GM19463 (cell line): ENCODE measurements at regions not wholly inside any gene's neighbourhood (a gene's known extent, or its start where the extent isn't known, plus 50 kb on each side); places are given as distances from the start of the nearest gene placed in this dataset.

Source experiments
- ATAC-seq: cut with Tn5 transposase; IDR thresholded peaks from one replicate; pipeline ENCODE4 v1.9.1; 2021; ENCODE audit warnings: mild to moderate bottlenecking, moderate library complexity; ENCODE audit not compliant: unreplicated experiment

GRCh38 chr1:4086085-4086850 lies 186.2 kb upstream of the C1orf174 start:
- ATAC-seq = no peak

GRCh38 chr1:4086921-4087320 lies 186.8 kb upstream of the C1orf174 start:
- no peak for ATAC-seq

GRCh38 chr1:4087530-4088420 lies 187.7 kb upstream of the C1orf174 start:
- no peak for ATAC-seq

- no peak for ATAC-seq
These were observed 188.6 kb upstream of the C1orf174 start for GRCh38 chr1:4088676-4089075.

GRCh38 chr1:4089421-4090175 lies 189.5 kb upstream of the C1orf174 start:
- ATAC-seq = no peak

GRCh38 chr1:4090556-4090955 lies 190.5 kb upstream of the C1orf174 start:
- no peak for ATAC-seq

- ATAC-seq = no peak
These were observed 191.0 kb upstream of the C1orf174 start for GRCh38 chr1:4090976-4091660.

- no peak for ATAC-seq
These were observed 191.9 kb upstream of the C1orf174 start for GRCh38 chr1:4091996-4092395.

GRCh38 chr1:4093856-4094565 lies 193.9 kb upstream of the C1orf174 start:
- ATAC-seq = no peak

GRCh38 chr1:4095433-4095971 lies 195.4 kb upstream of the C1orf174 start:
- no peak for ATAC-seq

- ATAC-seq = no peak
These were observed 201.5 kb upstream of the C1orf174 start for GRCh38 chr1:4101459-4102161.

- no peak for ATAC-seq
These were observed 205.3 kb upstream of the C1orf174 start for GRCh38 chr1:4105300-4105880.

GRCh38 chr1:4106731-4107130 lies 206.7 kb upstream of the C1orf174 start:
- ATAC-seq = no peak

- no peak for ATAC-seq
These were observed 207.2 kb upstream of the C1orf174 start for GRCh38 chr1:4107291-4107690.

- no peak for ATAC-seq
These were observed 208.3 kb upstream of the C1orf174 start for GRCh38 chr1:4108331-4108730.

- ATAC-seq = no peak
These were observed 208.9 kb upstream of the C1orf174 start for GRCh38 chr1:4108758-4109627.

- ATAC-seq = no peak
These were observed 209.5 kb upstream of the C1orf174 start for GRCh38 chr1:4109628-4109940.

- no peak for ATAC-seq
These were observed 210.8 kb upstream of the C1orf174 start for GRCh38 chr1:4110888-4111287.
